GM18517 (cell line): ENCODE measurements at regions not wholly inside any gene's neighbourhood (a gene's known extent, or its start where the extent isn't known, plus 50 kb on each side); places are given as distances from the start of the nearest gene placed in this dataset.

Experiments
- ATAC-seq: cut with Tn5 transposase; IDR thresholded peaks from one replicate; pipeline ENCODE4 v1.9.1; 2021; ENCODE audit warnings: mild to moderate bottlenecking, moderate library complexity; ENCODE audit not compliant: unreplicated experiment

GRCh38 chr7:136184719-136185118, 207.6 kb upstream of the MTPN start:
- ATAC-seq: no peak

- ATAC-seq: no peak
These were observed 206.8 kb upstream of the MTPN start for GRCh38 chr7:136183981-136184380.

- ATAC-seq: no peak
These were observed 203.8 kb upstream of the MTPN start for GRCh38 chr7:136180984-136181383.

GRCh38 chr7:136179851-136180721, 202.9 kb upstream of the MTPN start:
- no peak for ATAC-seq

- no peak for ATAC-seq
These were observed 202.0 kb upstream of the MTPN start for GRCh38 chr7:136179154-136179553.

- ATAC-seq: no peak
These were observed 197.4 kb upstream of the MTPN start for GRCh38 chr7:136174477-136175125.

GRCh38 chr7:136173874-136174273, 196.7 kb upstream of the MTPN start:
- ATAC-seq: no peak

- ATAC-seq: no peak
These were observed 194.1 kb upstream of the MTPN start for GRCh38 chr7:136171233-136171632.

GRCh38 chr7:136168821-136169220, 191.7 kb upstream of the MTPN start:
- no peak for ATAC-seq

- no peak for ATAC-seq
These were observed 190.8 kb upstream of the MTPN start for GRCh38 chr7:136167991-136168390.

GRCh38 chr7:136166521-136166920, 189.4 kb upstream of the MTPN start:
- no peak for ATAC-seq

- ATAC-seq: no peak
These were observed 186.2 kb upstream of the MTPN start for GRCh38 chr7:136163340-136163801.

GRCh38 chr7:136150311-136150710, 173.2 kb upstream of the MTPN start:
- no peak for ATAC-seq

- no peak for ATAC-seq
These were observed 171.8 kb upstream of the MTPN start for GRCh38 chr7:136148920-136149319.

- no peak for ATAC-seq
These were observed 169.8 kb upstream of the MTPN start for GRCh38 chr7:136146925-136147324.

- no peak for ATAC-seq
These were observed 167.0 kb upstream of the MTPN start for GRCh38 chr7:136144182-136144581.

- no peak for ATAC-seq
These were observed 166.1 kb upstream of the MTPN start for GRCh38 chr7:136143271-136143670.

GRCh38 chr7:136142583-136142982, 165.4 kb upstream of the MTPN start:
- ATAC-seq: no peak

- no peak for ATAC-seq
These were observed 163.3 kb upstream of the MTPN start for GRCh38 chr7:136140469-136140868.

- ATAC-seq: no peak
These were observed 162.3 kb upstream of the MTPN start for GRCh38 chr7:136139417-136139816.

GRCh38 chr7:136138991-136139390, 161.8 kb upstream of the MTPN start:
- no peak for ATAC-seq

GRCh38 chr7:136136906-136137454, 159.8 kb upstream of the MTPN start:
- ATAC-seq: no peak
